ENCODE measurements at regions not wholly inside any gene's neighbourhood (a gene's known extent, or its start where the extent isn't known, plus 50 kb on each side); places are given as distances from the start of the nearest gene placed in this dataset.

DNA sequence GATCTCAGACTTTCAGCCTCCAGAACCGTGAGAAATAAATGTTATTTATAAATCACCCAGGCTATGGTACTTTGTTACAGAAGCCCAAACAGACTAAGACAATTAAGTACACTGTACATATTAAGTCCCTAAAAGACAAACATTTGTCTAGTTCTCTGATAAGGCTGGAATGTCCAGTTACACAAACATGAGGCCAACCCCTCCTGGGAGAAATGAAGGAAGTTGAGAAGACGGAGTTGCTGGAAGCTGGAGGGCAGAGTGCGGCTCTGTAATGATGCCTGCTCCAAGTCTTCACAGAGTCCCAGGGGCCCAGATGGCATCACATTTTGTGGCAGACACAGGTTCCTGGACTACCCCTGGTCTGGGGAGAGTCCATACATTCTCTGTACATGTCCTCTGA lies 79.2 kb upstream of the ST8SIA3 start:
- no peaks in the 10 kb centered on the region for H3K9me3 ChIP-seq
- no peaks in the 10 kb centered on the region for H3K4me1 ChIP-seq
- H3K36me3 ChIP-seq = no peaks in the 10 kb centered on the region
- TF ChIP-seq, protein P1, sequence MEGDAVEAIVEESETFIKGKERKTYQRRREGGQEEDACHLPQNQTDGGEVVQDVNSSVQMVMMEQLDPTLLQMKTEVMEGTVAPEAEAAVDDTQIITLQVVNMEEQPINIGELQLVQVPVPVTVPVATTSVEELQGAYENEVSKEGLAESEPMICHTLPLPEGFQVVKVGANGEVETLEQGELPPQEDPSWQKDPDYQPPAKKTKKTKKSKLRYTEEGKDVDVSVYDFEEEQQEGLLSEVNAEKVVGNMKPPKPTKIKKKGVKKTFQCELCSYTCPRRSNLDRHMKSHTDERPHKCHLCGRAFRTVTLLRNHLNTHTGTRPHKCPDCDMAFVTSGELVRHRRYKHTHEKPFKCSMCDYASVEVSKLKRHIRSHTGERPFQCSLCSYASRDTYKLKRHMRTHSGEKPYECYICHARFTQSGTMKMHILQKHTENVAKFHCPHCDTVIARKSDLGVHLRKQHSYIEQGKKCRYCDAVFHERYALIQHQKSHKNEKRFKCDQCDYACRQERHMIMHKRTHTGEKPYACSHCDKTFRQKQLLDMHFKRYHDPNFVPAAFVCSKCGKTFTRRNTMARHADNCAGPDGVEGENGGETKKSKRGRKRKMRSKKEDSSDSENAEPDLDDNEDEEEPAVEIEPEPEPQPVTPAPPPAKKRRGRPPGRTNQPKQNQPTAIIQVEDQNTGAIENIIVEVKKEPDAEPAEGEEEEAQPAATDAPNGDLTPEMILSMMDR (IDR thresholded peaks at IDR 0.05; ENCODE audit: low read depth, low read length) = no peak
- no peak overlapping the region for H3K4me3 ChIP-seq (ENCODE audit: low read depth, low read length)
- no peak for DNase-seq
- H3K27me3 ChIP-seq = no peaks in the 10 kb centered on the region

DNA sequence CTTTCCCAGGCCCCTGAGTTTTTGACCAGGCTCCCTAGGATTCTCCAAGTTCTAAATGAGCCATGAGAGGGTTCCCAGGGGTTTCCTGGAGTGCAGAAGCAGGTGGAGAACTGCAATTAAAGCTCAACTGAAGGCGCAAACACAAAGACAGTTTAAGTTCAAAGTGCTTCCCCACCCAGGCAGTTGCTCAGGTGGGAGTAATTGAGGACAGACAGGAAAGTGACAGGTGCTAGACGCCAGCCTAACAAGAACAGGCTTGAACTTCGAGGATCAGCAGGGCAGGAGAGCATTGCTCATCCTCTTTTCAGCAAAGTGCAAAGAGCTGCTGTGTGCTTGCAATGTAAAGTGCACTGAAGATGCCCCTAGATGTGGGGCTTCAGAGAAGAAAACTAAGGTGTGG lies 77.2 kb upstream of the ST8SIA3 start:
- Histone ChIP-seq H3K9me3 (no peaks in the 10 kb centered on the region), H3K27me3 (no peaks in the 10 kb centered on the region), H3K4me1 (no peaks in the 10 kb centered on the region), H3K4me3 (ENCODE audit: low read depth, low read length) (no peak overlapping the region), H3K36me3 (no peaks in the 10 kb centered on the region)
- TF ChIP-seq, protein P1 (IDR thresholded peaks at IDR 0.05; ENCODE audit: low read depth, low read length) = no peak
- no peak for DNase-seq

DNA sequence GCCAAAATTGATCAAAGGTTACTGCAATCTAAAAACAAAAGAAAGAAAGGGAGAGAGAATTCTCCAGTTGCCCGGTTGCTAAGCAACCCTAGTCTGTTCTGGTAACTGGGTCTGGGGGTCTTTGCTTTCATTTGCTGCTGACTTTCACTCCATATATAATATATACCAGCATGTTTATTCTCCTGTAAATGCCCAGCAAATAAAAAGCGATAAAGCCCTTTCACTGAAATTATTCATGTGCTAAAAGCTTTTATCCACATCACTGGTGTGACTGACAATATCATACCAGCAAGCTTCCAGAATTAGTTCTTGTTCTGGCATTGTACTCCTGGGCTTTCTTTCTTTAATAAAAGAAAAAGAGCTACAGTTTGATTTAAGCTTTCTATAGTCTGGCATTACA lies 75.5 kb upstream of the ST8SIA3 start:
- TF ChIP-seq, protein P1 (IDR thresholded peaks at IDR 0.05; ENCODE audit: low read depth, low read length) = no peak
- Histone ChIP-seq H3K27me3 (no peaks in the 10 kb centered on the region), H3K4me3 (ENCODE audit: low read depth, low read length) (no peak overlapping the region), H3K36me3 (no peaks in the 10 kb centered on the region), H3K4me1 (no peaks in the 10 kb centered on the region), H3K9me3 (no peaks in the 10 kb centered on the region)
- no peak for DNase-seq

DNA sequence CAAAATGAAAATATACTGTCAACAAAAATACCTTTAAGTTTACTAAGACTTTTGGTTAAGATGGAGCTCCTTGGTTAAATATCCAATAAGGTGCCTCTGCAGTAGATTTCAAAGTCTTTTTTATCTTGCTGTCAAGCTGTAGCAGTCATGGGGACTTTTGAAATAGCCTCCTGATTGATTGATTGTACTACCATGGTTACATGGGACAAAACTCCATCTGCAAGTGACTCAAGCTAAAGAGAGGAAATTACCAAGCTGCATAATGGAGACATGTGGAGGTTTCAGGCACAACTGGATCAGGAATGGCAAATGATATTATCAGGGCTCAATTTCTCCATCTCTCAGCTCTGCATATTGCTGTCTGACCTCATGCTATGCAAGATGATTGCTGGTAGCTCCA lies 73.4 kb upstream of the ST8SIA3 start:
- no peaks in the 10 kb centered on the region for H3K9me3 ChIP-seq

DNA sequence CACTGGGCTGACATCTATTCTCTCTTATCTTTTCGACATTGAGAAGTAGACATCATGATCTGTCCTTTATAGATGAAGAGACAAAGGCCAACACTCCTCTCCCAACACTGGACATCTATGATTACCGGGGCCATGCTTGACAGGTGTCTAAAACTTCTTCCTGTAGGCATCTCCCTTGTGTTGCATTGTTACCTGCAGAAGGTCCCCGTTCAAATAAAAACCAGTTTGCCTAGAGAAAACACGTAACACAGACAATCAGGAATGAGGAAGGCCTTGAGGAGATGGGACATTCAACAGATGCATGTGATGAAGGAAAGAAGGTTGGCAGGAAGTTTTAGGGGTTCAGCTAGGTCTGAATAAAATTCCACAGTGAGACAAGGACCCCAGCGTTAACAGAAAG lies 70.8 kb upstream of the ST8SIA3 start:
- no peaks in the 10 kb centered on the region for H3K9me3 ChIP-seq
- no peak overlapping the region for H3K4me3 ChIP-seq (ENCODE audit: low read depth, low read length)
- TF ChIP-seq, protein P1 (IDR thresholded peaks at IDR 0.05; ENCODE audit: low read depth, low read length) = no peak
- no peak for DNase-seq
- H3K27me3 ChIP-seq = no peaks in the 10 kb centered on the region
- H3K4me1 ChIP-seq = no peaks in the 10 kb centered on the region
- no peaks in the 10 kb centered on the region for H3K36me3 ChIP-seq

More for the DNA sequence above, 73.4 kb upstream of the ST8SIA3 start:
- Histone ChIP-seq H3K36me3 (no peaks in the 10 kb centered on the region), H3K27me3 (no peaks in the 10 kb centered on the region), H3K4me1 (no peaks in the 10 kb centered on the region), H3K4me3 (ENCODE audit: low read depth, low read length) (no peak overlapping the region)
- TF ChIP-seq, protein P1 (IDR thresholded peaks at IDR 0.05; ENCODE audit: low read depth, low read length) = no peak
- DNase-seq = no peak

DNA sequence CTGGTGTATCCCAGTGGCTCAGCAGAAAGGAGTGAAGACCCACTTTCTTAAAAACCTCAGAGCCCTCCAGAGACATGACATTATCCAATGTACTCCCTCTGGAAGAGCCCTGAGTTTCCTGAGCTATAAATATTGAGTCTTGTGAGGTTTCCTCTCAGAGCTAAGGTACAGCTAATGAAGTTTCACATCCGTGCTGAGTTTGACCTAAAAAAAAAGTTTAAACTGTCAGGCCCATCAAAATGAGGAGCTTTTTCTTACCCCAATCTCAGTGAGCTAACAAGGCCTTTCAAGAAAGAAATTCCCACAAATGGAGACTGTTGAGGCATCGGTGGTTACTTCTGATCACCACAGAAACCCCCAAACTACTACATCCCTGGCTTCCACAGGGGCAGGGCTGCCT lies 65.4 kb upstream of the ST8SIA3 start:
- no peaks in the 10 kb centered on the region for H3K36me3 ChIP-seq

More for the DNA sequence above, 65.4 kb upstream of the ST8SIA3 start:
- no peak overlapping the region for H3K4me3 ChIP-seq (ENCODE audit: low read depth, low read length)
- no peaks in the 10 kb centered on the region for H3K4me1 ChIP-seq
- H3K9me3 ChIP-seq = no peaks in the 10 kb centered on the region
- H3K27me3 ChIP-seq = no peaks in the 10 kb centered on the region
- no peak for DNase-seq
- TF ChIP-seq, protein P1 (IDR thresholded peaks at IDR 0.05; ENCODE audit: low read depth, low read length) = no peak
